ENCODE measurements at regions not wholly inside any gene's neighbourhood (a gene's known extent, or its start where the extent isn't known, plus 50 kb on each side); places are given as distances from the start of the nearest gene placed in this dataset.

GRCh38 chr5:109630093-109630492 is 59.6 kb upstream of the MAN2A1 start:
- TF ChIP-seq FOXP2 (optimal IDR thresholded peaks at IDR 0.05; ENCODE audit: borderline replicate concordance, extremely low read depth, extremely low read length, insufficient read depth) (no peak), TAF1 (IDR thresholded peaks at IDR 0.05; ENCODE audit: borderline replicate concordance, insufficient read depth, low read length) (no peak), REST (IDR thresholded peaks at IDR 0.05; ENCODE audit: insufficient read depth in 1 of 2, low read depth in 2 of 2, low read length in 2 of 2) (no peak), POLR2AphosphoS5 (IDR thresholded peaks at IDR 0.05; ENCODE audit: low read depth, low read length) (no peak), SIN3A (IDR thresholded peaks at IDR 0.05; ENCODE audit: borderline replicate concordance, insufficient read depth, low read length) (no peak)

GRCh38 chr5:109628591-109628990 is 61.1 kb upstream of the MAN2A1 start:
- TF ChIP-seq POLR2AphosphoS5 (IDR thresholded peaks at IDR 0.05; ENCODE audit: low read depth, low read length) (no peak), FOXP2 (optimal IDR thresholded peaks at IDR 0.05; ENCODE audit: borderline replicate concordance, extremely low read depth, extremely low read length, insufficient read depth) (no peak), REST (IDR thresholded peaks at IDR 0.05; ENCODE audit: insufficient read depth in 1 of 2, low read depth in 2 of 2, low read length in 2 of 2) (no peak), TAF1 (IDR thresholded peaks at IDR 0.05; ENCODE audit: borderline replicate concordance, insufficient read depth, low read length) (no peak), SIN3A (IDR thresholded peaks at IDR 0.05; ENCODE audit: borderline replicate concordance, insufficient read depth, low read length) (no peak)

- TF ChIP-seq SIN3A (IDR thresholded peaks at IDR 0.05; ENCODE audit: borderline replicate concordance, insufficient read depth, low read length) (no peak), REST (IDR thresholded peaks at IDR 0.05; ENCODE audit: insufficient read depth in 1 of 2, low read depth in 2 of 2, low read length in 2 of 2) (no peak), TAF1 (IDR thresholded peaks at IDR 0.05; ENCODE audit: borderline replicate concordance, insufficient read depth, low read length) (no peak), FOXP2 (optimal IDR thresholded peaks at IDR 0.05; ENCODE audit: borderline replicate concordance, extremely low read depth, extremely low read length, insufficient read depth) (no peak), POLR2AphosphoS5 (IDR thresholded peaks at IDR 0.05; ENCODE audit: low read depth, low read length) (no peak)
Measured at GRCh38 chr5:109620651-109621050, 69.1 kb upstream of the MAN2A1 start.

GRCh38 chr5:109619606-109620005 is 70.1 kb upstream of the MAN2A1 start:
- no peak for TF ChIP-seq SIN3A (IDR thresholded peaks at IDR 0.05; ENCODE audit: borderline replicate concordance, insufficient read depth, low read length)
- no peak for TF ChIP-seq FOXP2 (optimal IDR thresholded peaks at IDR 0.05; ENCODE audit: borderline replicate concordance, extremely low read depth, extremely low read length, insufficient read depth)
- TF ChIP-seq TAF1 (IDR thresholded peaks at IDR 0.05; ENCODE audit: borderline replicate concordance, insufficient read depth, low read length), result no peak
- TF ChIP-seq POLR2AphosphoS5 (IDR thresholded peaks at IDR 0.05; ENCODE audit: low read depth, low read length), result no peak
- no peak for TF ChIP-seq REST (IDR thresholded peaks at IDR 0.05; ENCODE audit: insufficient read depth in 1 of 2, low read depth in 2 of 2, low read length in 2 of 2)

GRCh38 chr5:109619021-109619460 is 70.7 kb upstream of the MAN2A1 start:
- TF ChIP-seq REST (IDR thresholded peaks at IDR 0.05; ENCODE audit: insufficient read depth in 1 of 2, low read depth in 2 of 2, low read length in 2 of 2) (no peak), TAF1 (IDR thresholded peaks at IDR 0.05; ENCODE audit: borderline replicate concordance, insufficient read depth, low read length) (no peak), FOXP2 (optimal IDR thresholded peaks at IDR 0.05; ENCODE audit: borderline replicate concordance, extremely low read depth, extremely low read length, insufficient read depth) (no peak), POLR2AphosphoS5 (IDR thresholded peaks at IDR 0.05; ENCODE audit: low read depth, low read length) (no peak), SIN3A (IDR thresholded peaks at IDR 0.05; ENCODE audit: borderline replicate concordance, insufficient read depth, low read length) (no peak)

Measured in PFSK-1 (cell line).